A549 (cell line): ENCODE measurements at regions not wholly inside any gene's neighbourhood (a gene's known extent, or its start where the extent isn't known, plus 50 kb on each side); places are given as distances from the start of the nearest gene placed in this dataset.

Experiments
- BHLHE40 ChIP-seq: IDR thresholded peaks from 2 replicates; pipeline ENCODE4 v1.6.1; 2012; ENCODE audit warnings: low read depth, low read length, inconsistent platforms
- ESRRA ChIP-seq: fragments of 150-350 bp; IDR thresholded peaks from 2 replicates; pipeline ENCODE4 v1.6.1; 2014; ENCODE audit warnings: mild to moderate bottlenecking, low read length, borderline replicate concordance
- MAFK ChIP-seq: fragments of 450-650 bp; IDR thresholded peaks from 2 replicates; pipeline ENCODE4 v1.6.1; 2014; ENCODE audit not compliant: partially characterized antibody
- MAZ ChIP-seq: fragments of 150-350 bp; IDR thresholded peaks from 2 replicates; pipeline ENCODE4 v1.6.1; 2014; ENCODE audit warnings: antibody characterized with exemption, low read depth, low read length, borderline replicate concordance
- POLR2A ChIP-seq: IDR thresholded peaks from 2 replicates; pipeline ENCODE4 v1.6.1; 2012; ENCODE audit warnings: mild to moderate bottlenecking, low read length
- RAD21 ChIP-seq, 2 experiments: fragments of >200 bp in 1 of 2; sonication (Bioruptor Twin) in 1 of 2; formaldehyde crosslinking in 1 of 2; IDR thresholded peaks in 1 of 2; conservative IDR thresholded peaks in 1 of 2; 2 replicates in 1 of 2; 3 replicates in 1 of 2; pipeline ENCODE4 v1.6.1; 2012 to 2018; ENCODE audit warnings: inconsistent platforms in 1 of 2
- RFX5 ChIP-seq: fragments of 450-650 bp; IDR thresholded peaks from 2 replicates; pipeline ENCODE4 v1.7.1; 2014; ENCODE audit warnings: antibody characterized with exemption, mild to moderate bottlenecking, moderate library complexity
- ZFP36 ChIP-seq: fragments of 450-650 bp; IDR thresholded peaks from 2 replicates; pipeline ENCODE4 v1.6.1; 2014; ENCODE audit warnings: borderline replicate concordance; ENCODE audit not compliant: partially characterized antibody
- TF ChIP-seq, protein P1 (sequence below): fragments of 250-450 bp; sonication (Bioruptor Pico); IDR thresholded peaks from 2 replicates; pipeline ENCODE4 v1.5.0; 2021; ENCODE audit warnings: mild to moderate bottlenecking, moderate library complexity, borderline replicate concordance
- TF ChIP-seq, protein P2 (sequence below): fragments of >200 bp; sonication (Bioruptor Twin); formaldehyde crosslinking; IDR thresholded peaks from 3 replicates; pipeline ENCODE4 v1.5.1; 2016
- TF ChIP-seq, protein P3 (sequence below): IDR thresholded peaks from 2 replicates; pipeline ENCODE4 v1.6.1; 2012
- TF ChIP-seq, protein P4 (sequence below): fragments of 200-600 bp; sonication (generic); IDR thresholded peaks from 2 replicates; pipeline ENCODE4 v1.6.1; 2016; ENCODE audit warnings: antibody characterized with exemption, mild to moderate bottlenecking, moderate library complexity
- TF ChIP-seq, protein P5 (sequence below): fragments of 450-650 bp; IDR thresholded peaks from 2 replicates; pipeline ENCODE4 v1.6.1; 2014; ENCODE audit warnings: antibody characterized with exemption

DNA sequence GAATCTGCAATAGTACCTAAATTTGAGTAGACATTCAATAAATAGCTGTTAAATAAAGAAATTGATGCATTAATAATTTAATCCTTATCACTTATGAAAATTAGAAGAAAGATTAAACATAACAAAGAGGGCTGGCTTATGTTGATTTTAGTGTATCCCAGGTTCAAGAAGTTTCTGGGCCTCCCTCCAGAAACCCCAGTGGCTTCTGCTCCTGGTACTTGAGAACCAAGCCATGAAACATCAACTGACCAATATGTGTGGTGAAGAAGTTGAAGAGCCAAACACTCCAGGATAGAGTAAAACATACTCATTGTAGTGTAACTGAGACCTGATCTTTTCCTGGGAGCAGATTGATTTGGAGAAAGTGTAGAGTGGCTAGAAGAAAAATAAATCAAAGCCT, 1465.7 kb upstream of the PIK3C3 start:
- TF ChIP-seq ESRRA (no peak), POLR2A (no peak), MAZ (no peak), MAFK (no peak), ZFP36 (no peak), RAD21 (conservative IDR thresholded peaks at IDR 0.05 in 1 of 2, IDR thresholded peaks at IDR 0.05 in 1 of 2) (no peak), RFX5 (no peak), BHLHE40 (no peak)
- TF ChIP-seq, protein P1, sequence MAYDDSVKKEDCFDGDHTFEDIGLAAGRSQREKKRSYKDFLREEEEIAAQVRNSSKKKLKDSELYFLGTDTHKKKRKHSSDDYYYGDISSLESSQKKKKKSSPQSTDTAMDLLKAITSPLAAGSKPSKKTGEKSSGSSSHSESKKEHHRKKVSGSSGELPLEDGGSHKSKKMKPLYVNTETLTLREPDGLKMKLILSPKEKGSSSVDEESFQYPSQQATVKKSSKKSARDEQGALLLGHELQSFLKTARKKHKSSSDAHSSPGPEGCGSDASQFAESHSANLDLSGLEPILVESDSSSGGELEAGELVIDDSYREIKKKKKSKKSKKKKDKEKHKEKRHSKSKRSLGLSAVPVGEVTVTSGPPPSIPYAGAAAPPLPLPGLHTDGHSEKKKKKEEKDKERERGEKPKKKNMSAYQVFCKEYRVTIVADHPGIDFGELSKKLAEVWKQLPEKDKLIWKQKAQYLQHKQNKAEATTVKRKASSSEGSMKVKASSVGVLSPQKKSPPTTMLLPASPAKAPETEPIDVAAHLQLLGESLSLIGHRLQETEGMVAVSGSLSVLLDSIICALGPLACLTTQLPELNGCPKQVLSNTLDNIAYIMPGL: no peak
- TF ChIP-seq, protein P2, sequence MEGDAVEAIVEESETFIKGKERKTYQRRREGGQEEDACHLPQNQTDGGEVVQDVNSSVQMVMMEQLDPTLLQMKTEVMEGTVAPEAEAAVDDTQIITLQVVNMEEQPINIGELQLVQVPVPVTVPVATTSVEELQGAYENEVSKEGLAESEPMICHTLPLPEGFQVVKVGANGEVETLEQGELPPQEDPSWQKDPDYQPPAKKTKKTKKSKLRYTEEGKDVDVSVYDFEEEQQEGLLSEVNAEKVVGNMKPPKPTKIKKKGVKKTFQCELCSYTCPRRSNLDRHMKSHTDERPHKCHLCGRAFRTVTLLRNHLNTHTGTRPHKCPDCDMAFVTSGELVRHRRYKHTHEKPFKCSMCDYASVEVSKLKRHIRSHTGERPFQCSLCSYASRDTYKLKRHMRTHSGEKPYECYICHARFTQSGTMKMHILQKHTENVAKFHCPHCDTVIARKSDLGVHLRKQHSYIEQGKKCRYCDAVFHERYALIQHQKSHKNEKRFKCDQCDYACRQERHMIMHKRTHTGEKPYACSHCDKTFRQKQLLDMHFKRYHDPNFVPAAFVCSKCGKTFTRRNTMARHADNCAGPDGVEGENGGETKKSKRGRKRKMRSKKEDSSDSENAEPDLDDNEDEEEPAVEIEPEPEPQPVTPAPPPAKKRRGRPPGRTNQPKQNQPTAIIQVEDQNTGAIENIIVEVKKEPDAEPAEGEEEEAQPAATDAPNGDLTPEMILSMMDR: no peak
- TF ChIP-seq, protein P3, sequence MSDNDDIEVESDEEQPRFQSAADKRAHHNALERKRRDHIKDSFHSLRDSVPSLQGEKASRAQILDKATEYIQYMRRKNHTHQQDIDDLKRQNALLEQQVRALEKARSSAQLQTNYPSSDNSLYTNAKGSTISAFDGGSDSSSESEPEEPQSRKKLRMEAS: no peak
- TF ChIP-seq, protein P4, sequence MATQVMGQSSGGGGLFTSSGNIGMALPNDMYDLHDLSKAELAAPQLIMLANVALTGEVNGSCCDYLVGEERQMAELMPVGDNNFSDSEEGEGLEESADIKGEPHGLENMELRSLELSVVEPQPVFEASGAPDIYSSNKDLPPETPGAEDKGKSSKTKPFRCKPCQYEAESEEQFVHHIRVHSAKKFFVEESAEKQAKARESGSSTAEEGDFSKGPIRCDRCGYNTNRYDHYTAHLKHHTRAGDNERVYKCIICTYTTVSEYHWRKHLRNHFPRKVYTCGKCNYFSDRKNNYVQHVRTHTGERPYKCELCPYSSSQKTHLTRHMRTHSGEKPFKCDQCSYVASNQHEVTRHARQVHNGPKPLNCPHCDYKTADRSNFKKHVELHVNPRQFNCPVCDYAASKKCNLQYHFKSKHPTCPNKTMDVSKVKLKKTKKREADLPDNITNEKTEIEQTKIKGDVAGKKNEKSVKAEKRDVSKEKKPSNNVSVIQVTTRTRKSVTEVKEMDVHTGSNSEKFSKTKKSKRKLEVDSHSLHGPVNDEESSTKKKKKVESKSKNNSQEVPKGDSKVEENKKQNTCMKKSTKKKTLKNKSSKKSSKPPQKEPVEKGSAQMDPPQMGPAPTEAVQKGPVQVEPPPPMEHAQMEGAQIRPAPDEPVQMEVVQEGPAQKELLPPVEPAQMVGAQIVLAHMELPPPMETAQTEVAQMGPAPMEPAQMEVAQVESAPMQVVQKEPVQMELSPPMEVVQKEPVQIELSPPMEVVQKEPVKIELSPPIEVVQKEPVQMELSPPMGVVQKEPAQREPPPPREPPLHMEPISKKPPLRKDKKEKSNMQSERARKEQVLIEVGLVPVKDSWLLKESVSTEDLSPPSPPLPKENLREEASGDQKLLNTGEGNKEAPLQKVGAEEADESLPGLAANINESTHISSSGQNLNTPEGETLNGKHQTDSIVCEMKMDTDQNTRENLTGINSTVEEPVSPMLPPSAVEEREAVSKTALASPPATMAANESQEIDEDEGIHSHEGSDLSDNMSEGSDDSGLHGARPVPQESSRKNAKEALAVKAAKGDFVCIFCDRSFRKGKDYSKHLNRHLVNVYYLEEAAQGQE: no peak
- TF ChIP-seq, protein P5, sequence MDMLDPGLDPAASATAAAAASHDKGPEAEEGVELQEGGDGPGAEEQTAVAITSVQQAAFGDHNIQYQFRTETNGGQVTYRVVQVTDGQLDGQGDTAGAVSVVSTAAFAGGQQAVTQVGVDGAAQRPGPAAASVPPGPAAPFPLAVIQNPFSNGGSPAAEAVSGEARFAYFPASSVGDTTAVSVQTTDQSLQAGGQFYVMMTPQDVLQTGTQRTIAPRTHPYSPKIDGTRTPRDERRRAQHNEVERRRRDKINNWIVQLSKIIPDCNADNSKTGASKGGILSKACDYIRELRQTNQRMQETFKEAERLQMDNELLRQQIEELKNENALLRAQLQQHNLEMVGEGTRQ: no peak
